Panc1 (cell line): ENCODE measurements at regions not wholly inside any gene's neighbourhood (a gene's known extent, or its start where the extent isn't known, plus 50 kb on each side); places are given as distances from the start of the nearest gene placed in this dataset.

ENCODE experiments used
- ATAC-seq: fragments of 200-7000 bp; cut with Tn5 transposase; 2 replicates; pipeline ENCODE4 v1.9.1; 2020; ENCODE audit warnings: mild to moderate bottlenecking, moderate library complexity
- BruUV-seq: library from RNA; stranded (reverse); fragments of 400-500 nt; replicated peaks from 2 replicates; lab custom pipeline; 2021; lab: Mats Ljungman, UMichigan
- CTCF ChIA-PET: fragments of 300-600 bp; sonication (Branson Sonifier 250); formaldehyde crosslinking; loops from one replicate; lab custom pipeline; 2022; ENCODE audit warnings: antibody characterized with exemption; lab: Charles Lee
- POLR2A ChIA-PET: fragments of 300-600 bp; sonication (Branson Sonifier 250); formaldehyde crosslinking; loops from one replicate; lab custom pipeline; 2022; ENCODE audit warnings: antibody characterized with exemption; lab: Charles Lee
- DNase-seq: peaks from one replicate; pipeline ENCODE4 v3.0.0-alpha.2; 2010; ENCODE audit warnings: low read depth, low spot score
- H3K27ac ChIP-seq: 2 replicates; pipeline ENCODE4 v1.5.1; 2011; ENCODE audit warnings: mild to moderate bottlenecking, low read length, inconsistent platforms
- H3K27me3 ChIP-seq: fragments of 200-500 bp; sonication (Bioruptor generic); 2 replicates; pipeline ENCODE4 v1.6.0; 2014; ENCODE audit warnings: low read length, inconsistent platforms; ENCODE audit not compliant: control insufficient read depth, insufficient read depth
- H3K36me3 ChIP-seq: fragments of 200-500 bp; sonication (Bioruptor generic); 2 replicates; pipeline ENCODE4 v1.5.1; 2014; ENCODE audit warnings: inconsistent platforms, mild to moderate bottlenecking, low read length, moderate library complexity; ENCODE audit not compliant: control insufficient read depth, insufficient read depth
- H3K4me1 ChIP-seq: 2 replicates; pipeline ENCODE4 v1.5.1; 2011; ENCODE audit warnings: inconsistent platforms, mild to moderate bottlenecking, low read length, moderate library complexity; ENCODE audit not compliant: control insufficient read depth, insufficient read depth
- H3K4me3 ChIP-seq, 2 experiments: 2 replicates each; pipeline ENCODE4 v1.5.1; 2011 to 2012; ENCODE audit warnings: low read depth in 2 of 2, low read length in 2 of 2, mild to moderate bottlenecking in 2 of 2, inconsistent platforms in 1 of 2, moderate library complexity in 1 of 2
- H3K9me3 ChIP-seq: fragments of 200-500 bp; sonication (Bioruptor generic); 2 replicates; pipeline ENCODE4 v1.5.1; 2014; ENCODE audit warnings: low read depth, mild to moderate bottlenecking, inconsistent platforms, low read length, moderate library complexity; ENCODE audit not compliant: control insufficient read depth, insufficient read depth
- POLR2AphosphoS5 ChIP-seq: IDR thresholded peaks from 2 replicates; pipeline ENCODE4 v1.6.1; 2012; ENCODE audit warnings: mild to moderate bottlenecking, low read depth, low read length, moderate library complexity
- SIN3A ChIP-seq: IDR thresholded peaks from 2 replicates; pipeline ENCODE4 v1.6.1; 2012; ENCODE audit warnings: low read depth, mild to moderate bottlenecking, low read length, moderate library complexity, borderline replicate concordance; ENCODE audit not compliant: insufficient read depth
- TCF7L2 ChIP-seq: IDR thresholded peaks from 2 replicates; pipeline ENCODE4 v1.6.1; 2011; ENCODE audit warnings: mild to moderate bottlenecking, low read depth, low read length, inconsistent platforms
- in situ Hi-C: cut with HindIII; loops from 2 replicates; pipeline ENCODE4 v1.10.0; 2016; ENCODE audit warnings: low sequenced_read_pairs, low pct_unique_long_range_greater_than_20kb
- intact Hi-C: fragments of 100-400 bp; cut with micrococcal nuclease; formaldehyde crosslinking; loops from one replicate; pipeline ENCODE4 v1.10.0; 2022; ENCODE audit not compliant: unreplicated experiment
- TF ChIP-seq, protein P1 (sequence below), 2 experiments: IDR thresholded peaks; 2 replicates each; pipeline ENCODE4 v1.6.1; 2011 to 2012; ENCODE audit warnings: low read depth in 2 of 2, control low read depth in 1 of 2, low read length in 1 of 2, mild to moderate bottlenecking in 1 of 2, moderate library complexity in 1 of 2; ENCODE audit not compliant: insufficient read depth in 1 of 2
- TF ChIP-seq, protein P2 (sequence below): fragments of 450-650 bp; IDR thresholded peaks from 2 replicates; pipeline ENCODE4 v1.5.1; 2017; ENCODE audit warnings: mild to moderate bottlenecking

DNA sequence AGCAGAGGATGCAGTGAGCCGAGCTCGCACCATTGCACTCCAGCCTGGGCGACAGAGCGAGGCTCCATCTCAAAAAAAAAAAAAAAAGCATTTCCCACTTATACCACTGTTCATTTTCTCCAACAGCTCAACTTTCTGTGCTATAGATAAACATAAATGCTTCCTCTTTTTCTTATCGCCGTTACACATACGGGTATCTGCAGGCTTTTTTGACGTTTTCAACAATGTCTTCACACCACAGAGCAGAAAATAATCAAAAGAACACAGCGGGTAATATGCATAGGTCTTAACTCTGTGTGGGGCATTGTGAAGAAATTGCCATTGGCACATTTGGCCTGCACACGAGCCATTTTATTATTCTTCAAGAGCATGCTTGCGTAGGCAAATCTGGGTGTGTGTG is 86.4 kb downstream of the CAPZA3 start:
- intact Hi-C loops: no loop called here
- Histone ChIP-seq H3K9me3 (no peaks in the 10 kb centered on the region), H3K27ac (no peak overlapping the region), H3K36me3 (no peaks in the 10 kb centered on the region), H3K4me1 (no peaks in the 10 kb centered on the region), H3K4me3 (no peak overlapping the region), H3K27me3 (no peaks in the 10 kb centered on the region)
- no peak for TF ChIP-seq SIN3A
- TF ChIP-seq TCF7L2: no peak
- TF ChIP-seq POLR2AphosphoS5: no peak
- TF ChIP-seq, protein P1, sequence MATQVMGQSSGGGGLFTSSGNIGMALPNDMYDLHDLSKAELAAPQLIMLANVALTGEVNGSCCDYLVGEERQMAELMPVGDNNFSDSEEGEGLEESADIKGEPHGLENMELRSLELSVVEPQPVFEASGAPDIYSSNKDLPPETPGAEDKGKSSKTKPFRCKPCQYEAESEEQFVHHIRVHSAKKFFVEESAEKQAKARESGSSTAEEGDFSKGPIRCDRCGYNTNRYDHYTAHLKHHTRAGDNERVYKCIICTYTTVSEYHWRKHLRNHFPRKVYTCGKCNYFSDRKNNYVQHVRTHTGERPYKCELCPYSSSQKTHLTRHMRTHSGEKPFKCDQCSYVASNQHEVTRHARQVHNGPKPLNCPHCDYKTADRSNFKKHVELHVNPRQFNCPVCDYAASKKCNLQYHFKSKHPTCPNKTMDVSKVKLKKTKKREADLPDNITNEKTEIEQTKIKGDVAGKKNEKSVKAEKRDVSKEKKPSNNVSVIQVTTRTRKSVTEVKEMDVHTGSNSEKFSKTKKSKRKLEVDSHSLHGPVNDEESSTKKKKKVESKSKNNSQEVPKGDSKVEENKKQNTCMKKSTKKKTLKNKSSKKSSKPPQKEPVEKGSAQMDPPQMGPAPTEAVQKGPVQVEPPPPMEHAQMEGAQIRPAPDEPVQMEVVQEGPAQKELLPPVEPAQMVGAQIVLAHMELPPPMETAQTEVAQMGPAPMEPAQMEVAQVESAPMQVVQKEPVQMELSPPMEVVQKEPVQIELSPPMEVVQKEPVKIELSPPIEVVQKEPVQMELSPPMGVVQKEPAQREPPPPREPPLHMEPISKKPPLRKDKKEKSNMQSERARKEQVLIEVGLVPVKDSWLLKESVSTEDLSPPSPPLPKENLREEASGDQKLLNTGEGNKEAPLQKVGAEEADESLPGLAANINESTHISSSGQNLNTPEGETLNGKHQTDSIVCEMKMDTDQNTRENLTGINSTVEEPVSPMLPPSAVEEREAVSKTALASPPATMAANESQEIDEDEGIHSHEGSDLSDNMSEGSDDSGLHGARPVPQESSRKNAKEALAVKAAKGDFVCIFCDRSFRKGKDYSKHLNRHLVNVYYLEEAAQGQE (IDR thresholded peaks at IDR 0.05; ENCODE audit: insufficient read depth in 1 of 2, low read depth in 2 of 2, low read length in 1 of 2): no peak
- TF ChIP-seq, protein P2, sequence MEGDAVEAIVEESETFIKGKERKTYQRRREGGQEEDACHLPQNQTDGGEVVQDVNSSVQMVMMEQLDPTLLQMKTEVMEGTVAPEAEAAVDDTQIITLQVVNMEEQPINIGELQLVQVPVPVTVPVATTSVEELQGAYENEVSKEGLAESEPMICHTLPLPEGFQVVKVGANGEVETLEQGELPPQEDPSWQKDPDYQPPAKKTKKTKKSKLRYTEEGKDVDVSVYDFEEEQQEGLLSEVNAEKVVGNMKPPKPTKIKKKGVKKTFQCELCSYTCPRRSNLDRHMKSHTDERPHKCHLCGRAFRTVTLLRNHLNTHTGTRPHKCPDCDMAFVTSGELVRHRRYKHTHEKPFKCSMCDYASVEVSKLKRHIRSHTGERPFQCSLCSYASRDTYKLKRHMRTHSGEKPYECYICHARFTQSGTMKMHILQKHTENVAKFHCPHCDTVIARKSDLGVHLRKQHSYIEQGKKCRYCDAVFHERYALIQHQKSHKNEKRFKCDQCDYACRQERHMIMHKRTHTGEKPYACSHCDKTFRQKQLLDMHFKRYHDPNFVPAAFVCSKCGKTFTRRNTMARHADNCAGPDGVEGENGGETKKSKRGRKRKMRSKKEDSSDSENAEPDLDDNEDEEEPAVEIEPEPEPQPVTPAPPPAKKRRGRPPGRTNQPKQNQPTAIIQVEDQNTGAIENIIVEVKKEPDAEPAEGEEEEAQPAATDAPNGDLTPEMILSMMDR: no peak
- CTCF ChIA-PET: no interaction called here
- ATAC-seq (no peak), DNase-seq (no peak)
- in situ Hi-C loops: no loop called here
- BruUV-seq: no TSS peak
- POLR2A ChIA-PET: no interaction called here

DNA sequence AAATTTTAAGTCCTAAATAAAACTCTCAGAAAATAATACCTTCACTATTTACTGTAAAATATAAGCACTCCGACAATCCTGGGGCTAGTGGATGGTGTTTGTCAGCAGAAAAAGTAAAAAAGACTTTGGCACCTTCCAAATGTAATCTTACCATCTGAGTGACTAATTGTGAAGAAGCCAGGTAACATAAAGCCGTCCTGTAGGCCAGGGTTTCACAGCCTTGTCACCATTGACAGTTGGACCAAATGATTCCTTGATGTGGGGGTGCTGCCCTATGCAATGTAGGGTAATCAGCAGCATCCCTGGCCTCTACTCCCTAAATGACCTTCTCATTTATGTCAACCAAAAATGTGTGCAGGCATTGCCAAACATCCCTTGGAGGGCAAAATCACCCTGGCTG is 87.2 kb downstream of the CAPZA3 start:
- no peaks in the 10 kb centered on the region for H3K27me3 ChIP-seq
- H3K4me1 ChIP-seq: no peaks in the 10 kb centered on the region
- intact Hi-C loops (no loop called here), in situ Hi-C loops (no loop called here)
- POLR2A ChIA-PET: no interaction called here
- TF ChIP-seq, protein P2: no peak
- TF ChIP-seq SIN3A: no peak
- TF ChIP-seq POLR2AphosphoS5: no peak
- TF ChIP-seq, protein P1 (IDR thresholded peaks at IDR 0.05; ENCODE audit: insufficient read depth in 1 of 2, low read depth in 2 of 2, low read length in 1 of 2): no peak
- no peak for TF ChIP-seq TCF7L2
- H3K36me3 ChIP-seq: no peaks in the 10 kb centered on the region
- DNase-seq (no peak), ATAC-seq (no peak)
- H3K9me3 ChIP-seq: no peaks in the 10 kb centered on the region
- no peak overlapping the region for H3K4me3 ChIP-seq
- CTCF ChIA-PET: no interaction called here
- BruUV-seq: no TSS peak
- H3K27ac ChIP-seq: no peak overlapping the region
